Endothelial cell of umbilical vein (primary cell): ENCODE measurements at regions not wholly inside any gene's neighbourhood (a gene's known extent, or its start where the extent isn't known, plus 50 kb on each side); places are given as distances from the start of the nearest gene placed in this dataset.

Experiments
- BruUV-seq: library from RNA; stranded (reverse); fragments of 400-500 nt; replicated peaks from 2 replicates; lab custom pipeline; 2021; lab: Mats Ljungman, UMichigan
- CTCF ChIA-PET: fragments of 300-600, 350-600 bp; sonication (Branson Sonifier 250); formaldehyde crosslinking; loops from one replicate; lab custom pipeline; 2021; ENCODE audit warnings: antibody characterized with exemption, inconsistent platforms; lab: Charles Lee
- POLR2A ChIA-PET: fragments of 300-600, 350-600 bp; sonication (Branson Sonifier 250); formaldehyde crosslinking; loops from one replicate; lab custom pipeline; 2021; ENCODE audit warnings: antibody characterized with exemption, inconsistent platforms; lab: Charles Lee
- DNase-seq: peaks from one replicate; pipeline ENCODE4 v3.0.0-alpha.2; 2011; ENCODE audit warnings: low read depth, low spot score
- FAIRE-seq: peaks from 2 replicates; lab custom pipeline; 2011; peaks lifted over from hg19 to GRCh38; lab: Jason Lieb, UNC
- H2AFZ ChIP-seq: 2 replicates; pipeline ENCODE4 v1.6.0; 2012; ENCODE audit warnings: low read depth, low read length, control low read depth, inconsistent platforms
- H3K27ac ChIP-seq: 2 replicates; pipeline ENCODE4 v1.5.1; 2011; ENCODE audit warnings: low read depth, mild to moderate bottlenecking, control low read depth, low read length, moderate library complexity; ENCODE audit not compliant: insufficient read depth
- H3K27me3 ChIP-seq, 2 experiments: 2 replicates each; pipeline versions ENCODE4 v1.6.0 to v1.6.1; 2011; ENCODE audit warnings: low read length in 2 of 2, mixed read lengths in 1 of 2; ENCODE audit not compliant: control insufficient read depth in 2 of 2, insufficient read depth in 2 of 2
- H3K36me3 ChIP-seq, 2 experiments: 2 replicates in 1 of 2; 3 replicates in 1 of 2; pipeline ENCODE4 v1.5.1; 2011; ENCODE audit warnings: low read length in 2 of 2, mild to moderate bottlenecking in 1 of 2, moderate library complexity in 1 of 2; ENCODE audit not compliant: control insufficient read depth in 2 of 2, insufficient read depth in 2 of 2; ENCODE audit errors: extremely low read depth in 1 of 2
- H3K4me1 ChIP-seq: 3 replicates; pipeline ENCODE4 v1.5.1; 2011; ENCODE audit warnings: mild to moderate bottlenecking, low read length; ENCODE audit not compliant: control insufficient read depth, insufficient read depth; ENCODE audit errors: extremely low read depth
- H3K4me2 ChIP-seq: 2 replicates; pipeline ENCODE4 v1.6.1; 2011; ENCODE audit warnings: low read length, control low read depth, mixed read lengths; ENCODE audit not compliant: insufficient read depth
- H3K4me3 ChIP-seq, 3 experiments: fragments of 200-600 bp in 1 of 3; sonication (generic), shearing (Covaris generic) in 1 of 3; replicated peaks in 1 of 3; 2 replicates each; pipeline ENCODE4 v1.5.1; 2011 to 2016; ENCODE audit warnings: control low read depth in 3 of 3, low read length in 3 of 3, mild to moderate bottlenecking in 2 of 3, inconsistent platforms in 1 of 3, low read depth in 1 of 3, moderate library complexity in 1 of 3; ENCODE audit not compliant: insufficient read depth in 1 of 3
- H3K79me2 ChIP-seq: 2 replicates; pipeline ENCODE4 v1.6.0; 2012; ENCODE audit warnings: low read length, inconsistent platforms; ENCODE audit not compliant: control insufficient read depth, insufficient read depth
- H3K9ac ChIP-seq: replicated peaks from 2 replicates; pipeline ENCODE3; 2011; ENCODE audit warnings: low read length, control low read depth; ENCODE audit not compliant: insufficient read depth; ENCODE audit errors: extremely low read depth
- H3K9me1 ChIP-seq: replicated peaks from 3 replicates; pipeline ENCODE4 v1.6.0; 2011; ENCODE audit warnings: mild to moderate bottlenecking, low read length; ENCODE audit not compliant: control insufficient read depth, insufficient read depth; ENCODE audit errors: extremely low read depth
- H3K9me3 ChIP-seq: replicated peaks from 2 replicates; pipeline ENCODE4 v1.5.1; 2012; ENCODE audit warnings: low read length, inconsistent platforms; ENCODE audit not compliant: control insufficient read depth, insufficient read depth
- H4K20me1 ChIP-seq: replicated peaks from 2 replicates; pipeline ENCODE3; 2011; ENCODE audit warnings: mild to moderate bottlenecking, low read length; ENCODE audit not compliant: control insufficient read depth, insufficient read depth; ENCODE audit errors: extremely low read depth
- EZH2 ChIP-seq: IDR thresholded peaks from 2 replicates; pipeline ENCODE4 v1.6.1; 2012; ENCODE audit warnings: borderline replicate concordance, low read depth, mild to moderate bottlenecking, moderate library complexity, low read length, inconsistent platforms; ENCODE audit not compliant: severe bottlenecking
- FOS ChIP-seq: IDR thresholded peaks from 2 replicates; pipeline ENCODE4 v1.6.1; 2011; ENCODE audit warnings: mild to moderate bottlenecking, low read length, moderate library complexity, borderline replicate concordance; ENCODE audit not compliant: insufficient read depth
- GATA2 ChIP-seq: IDR thresholded peaks from 2 replicates; pipeline ENCODE4 v1.7.0; 2011; ENCODE audit warnings: low read depth, mild to moderate bottlenecking, moderate library complexity, mixed read lengths, low read length; ENCODE audit not compliant: insufficient read length, insufficient read depth
- JUN ChIP-seq: IDR thresholded peaks from 2 replicates; pipeline ENCODE4 v1.6.1; 2011; ENCODE audit warnings: borderline replicate concordance, low read depth; ENCODE audit not compliant: insufficient read length, insufficient read depth
- POLR2A ChIP-seq: IDR thresholded peaks from 2 replicates; pipeline ENCODE4 v1.6.1; 2012; ENCODE audit warnings: low read depth, mild to moderate bottlenecking, control low read depth, low read length
- POLR2AphosphoS5 ChIP-seq: IDR thresholded peaks from 2 replicates; pipeline ENCODE4 v1.6.1; 2012; ENCODE audit warnings: low read depth, mild to moderate bottlenecking, control low read depth, low read length, moderate library complexity; ENCODE audit not compliant: insufficient read depth
- dilution Hi-C: fragments of 300-500 bp; cut with MboI; formaldehyde crosslinking; loops from one replicate; pipeline ENCODE4 v1.15.0; 2019; ENCODE audit warnings: low sequenced_read_pairs; ENCODE audit not compliant: extremely low pct_ligation_motif_present
- intact Hi-C: fragments of 100-400 bp; cut with micrococcal nuclease; formaldehyde crosslinking; loops from one replicate; pipeline ENCODE4 v1.10.0; 2022
- TF ChIP-seq, protein P1 (sequence below), 2 donors: IDR thresholded peaks; 1 replicate in 1 of 2; 2 replicates in 1 of 2; pipeline ENCODE4 v1.5.1; 2011; ENCODE audit warnings: low read length in 2 of 2, mild to moderate bottlenecking in 2 of 2, moderate library complexity in 2 of 2, control low read depth in 1 of 2, inconsistent platforms in 1 of 2, low read depth in 1 of 2; ENCODE audit not compliant: insufficient read depth in 1 of 2; ENCODE audit errors: extremely low read depth in 1 of 2
- TF ChIP-seq, protein P2 (sequence below): IDR thresholded peaks from 2 replicates; pipeline ENCODE4 v1.6.1; 2011; ENCODE audit not compliant: insufficient read depth, insufficient read length

DNA sequence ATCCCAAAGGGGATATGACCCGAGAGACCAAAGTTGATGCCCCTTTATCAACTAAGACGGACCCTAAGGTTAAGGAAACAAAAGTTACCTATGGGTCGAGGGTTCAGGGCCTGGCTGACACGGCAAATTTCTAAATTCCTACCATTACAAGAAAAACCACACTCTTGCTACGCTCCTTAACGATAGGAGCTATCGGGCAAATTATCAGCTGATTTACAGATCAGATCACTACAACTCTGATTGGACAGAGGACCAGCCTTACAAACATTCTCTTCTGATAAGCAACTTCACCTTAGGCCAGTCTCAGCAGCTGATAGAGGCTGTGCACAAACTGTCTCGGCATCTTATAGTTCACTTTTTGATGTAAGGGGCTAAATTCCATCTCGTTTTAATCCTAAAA, 117.9 kb downstream of the KCTD15 start:
- ChIA-PET CTCF (no interaction called here), POLR2A (no interaction called here)
- H3K27ac ChIP-seq, result no peak overlapping the region
- peaks cover 2 to 3% of the 10 kb centered on the region in 2 experiments for H3K27me3 ChIP-seq
- no peaks in the 10 kb centered on the region for H3K9me3 ChIP-seq
- BruUV-seq, result no TSS peak
- dilution Hi-C loops, result no loop called here
- no peak for FAIRE-seq
- no peaks in the 10 kb centered on the region for H4K20me1 ChIP-seq
- no peaks in the 10 kb centered on the region for H3K36me3 ChIP-seq
- H3K79me2 ChIP-seq, result no peaks in the 10 kb centered on the region
- no peak overlapping the region for H3K4me3 ChIP-seq
- no peaks in the 10 kb centered on the region for H3K4me1 ChIP-seq
- TF ChIP-seq GATA2 (no peak), JUN (no peak), FOS (no peak), POLR2AphosphoS5 (no peak), EZH2 (no peak), POLR2A (no peak)
- TF ChIP-seq, protein P1, sequence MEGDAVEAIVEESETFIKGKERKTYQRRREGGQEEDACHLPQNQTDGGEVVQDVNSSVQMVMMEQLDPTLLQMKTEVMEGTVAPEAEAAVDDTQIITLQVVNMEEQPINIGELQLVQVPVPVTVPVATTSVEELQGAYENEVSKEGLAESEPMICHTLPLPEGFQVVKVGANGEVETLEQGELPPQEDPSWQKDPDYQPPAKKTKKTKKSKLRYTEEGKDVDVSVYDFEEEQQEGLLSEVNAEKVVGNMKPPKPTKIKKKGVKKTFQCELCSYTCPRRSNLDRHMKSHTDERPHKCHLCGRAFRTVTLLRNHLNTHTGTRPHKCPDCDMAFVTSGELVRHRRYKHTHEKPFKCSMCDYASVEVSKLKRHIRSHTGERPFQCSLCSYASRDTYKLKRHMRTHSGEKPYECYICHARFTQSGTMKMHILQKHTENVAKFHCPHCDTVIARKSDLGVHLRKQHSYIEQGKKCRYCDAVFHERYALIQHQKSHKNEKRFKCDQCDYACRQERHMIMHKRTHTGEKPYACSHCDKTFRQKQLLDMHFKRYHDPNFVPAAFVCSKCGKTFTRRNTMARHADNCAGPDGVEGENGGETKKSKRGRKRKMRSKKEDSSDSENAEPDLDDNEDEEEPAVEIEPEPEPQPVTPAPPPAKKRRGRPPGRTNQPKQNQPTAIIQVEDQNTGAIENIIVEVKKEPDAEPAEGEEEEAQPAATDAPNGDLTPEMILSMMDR (IDR thresholded peaks at IDR 0.05; ENCODE audit: extremely low read depth in 1 of 2, insufficient read depth in 1 of 2, low read depth in 1 of 2, low read length in 2 of 2), result no peak
- TF ChIP-seq, protein P2, sequence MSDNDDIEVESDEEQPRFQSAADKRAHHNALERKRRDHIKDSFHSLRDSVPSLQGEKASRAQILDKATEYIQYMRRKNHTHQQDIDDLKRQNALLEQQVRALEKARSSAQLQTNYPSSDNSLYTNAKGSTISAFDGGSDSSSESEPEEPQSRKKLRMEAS, result no peak
- H3K9ac ChIP-seq, result no peak overlapping the region
- H3K4me2 ChIP-seq, result no peak overlapping the region
- H2AFZ ChIP-seq, result no peak overlapping the region
- intact Hi-C loops, result no loop called here
- H3K9me1 ChIP-seq, result no peaks in the 10 kb centered on the region
- no peak for DNase-seq
